GM18909 (cell line): ENCODE measurements at regions not wholly inside any gene's neighbourhood (a gene's known extent, or its start where the extent isn't known, plus 50 kb on each side); places are given as distances from the start of the nearest gene placed in this dataset.
A peak's percentile ranks its signal among the peaks of the same experiment; 100 is the strongest.

Source experiments
- ATAC-seq: cut with Tn5 transposase; IDR thresholded peaks from one replicate; pipeline ENCODE4 v1.9.1; 2021; ENCODE audit warnings: mild to moderate bottlenecking; ENCODE audit not compliant: unreplicated experiment, poor library complexity

DNA sequence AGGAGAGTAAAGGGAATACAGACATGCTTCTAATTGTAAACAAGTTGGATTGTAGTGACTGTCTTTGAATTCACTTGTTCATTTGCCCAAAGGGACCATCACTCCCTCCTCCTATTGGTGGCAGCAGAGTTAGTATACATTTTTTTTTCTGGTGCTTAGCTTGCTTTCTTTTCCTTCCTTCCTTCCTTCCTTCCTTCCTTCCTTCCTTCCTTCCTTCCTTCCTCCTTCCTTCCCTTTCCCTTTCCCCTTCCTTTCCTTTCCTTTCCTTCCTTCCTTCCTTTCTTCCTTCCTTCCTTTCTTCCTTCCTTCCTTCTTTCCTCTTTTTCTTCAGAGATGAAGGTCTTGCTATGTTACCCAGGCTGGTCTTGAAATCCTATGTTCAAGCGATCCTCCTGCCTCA is 94.8 kb upstream of the ATP6AP2 start:
- ATAC-seq: no peak

DNA sequence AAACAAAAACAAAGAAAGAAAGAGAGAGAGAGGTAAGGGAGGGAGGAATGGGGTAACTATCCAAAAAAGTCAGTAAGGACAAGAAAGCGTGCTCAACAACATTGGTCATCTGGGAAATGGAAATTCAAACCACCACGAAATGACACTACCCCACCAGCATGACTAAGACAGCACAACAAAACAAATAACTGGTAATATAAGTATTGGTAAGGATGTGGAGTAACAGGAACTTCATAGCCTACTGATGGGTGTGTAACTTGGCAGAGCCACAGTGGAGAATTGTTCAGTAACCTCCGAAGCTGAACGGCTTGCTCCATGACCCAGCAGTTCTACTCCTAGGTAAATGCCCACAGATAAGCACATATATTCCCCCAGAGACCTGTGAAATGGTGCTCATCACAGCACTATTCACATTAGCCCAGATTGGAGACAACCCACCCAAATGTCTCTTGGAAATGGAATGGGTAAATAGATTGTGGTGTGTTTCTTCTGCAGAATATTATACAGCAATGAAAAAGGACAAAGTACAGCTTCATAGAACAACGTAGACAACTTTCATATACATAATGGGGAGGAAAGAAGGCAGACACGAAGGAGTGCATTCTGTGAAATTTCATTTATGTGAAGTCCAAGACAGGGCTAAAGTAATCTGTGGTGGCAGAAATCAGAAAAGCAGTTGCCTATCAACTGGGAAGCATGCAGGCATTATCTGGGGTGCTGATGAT is 95.5 kb upstream of the ATP6AP2 start:
- no peak for ATAC-seq

DNA sequence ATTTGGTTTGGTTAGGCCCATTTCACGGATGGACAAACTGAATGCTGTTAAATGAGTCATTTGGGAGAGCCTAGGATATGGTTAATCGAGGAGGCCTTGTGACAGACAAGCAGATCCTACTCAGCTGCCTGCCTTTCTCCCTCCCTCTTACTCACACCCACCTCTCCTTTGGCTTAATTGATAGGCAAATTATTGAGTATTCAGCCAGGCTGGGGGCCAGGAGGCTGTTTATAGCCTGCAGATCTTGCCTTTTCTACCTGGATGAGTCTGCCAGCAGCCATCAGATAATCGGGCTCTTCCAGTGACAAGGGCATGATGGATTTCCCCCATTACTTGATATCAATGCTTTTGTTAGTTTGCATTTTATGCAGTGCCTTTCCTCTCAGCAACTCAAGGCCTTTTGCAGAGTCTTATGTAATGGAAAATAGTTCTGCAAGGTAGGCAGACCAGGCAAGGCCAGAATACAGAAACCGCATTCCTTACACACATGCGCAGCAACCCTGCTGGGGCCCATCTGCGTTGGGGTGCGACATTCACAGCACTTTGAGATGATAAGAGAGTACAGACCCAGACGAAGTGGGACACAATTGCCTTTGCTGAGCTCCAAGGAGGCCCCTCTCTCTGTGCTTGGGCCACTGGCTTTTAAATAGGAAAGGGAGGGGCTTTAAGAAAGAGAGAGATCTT is 96.2 kb upstream of the ATP6AP2 start:
- ATAC-seq: no peak

DNA sequence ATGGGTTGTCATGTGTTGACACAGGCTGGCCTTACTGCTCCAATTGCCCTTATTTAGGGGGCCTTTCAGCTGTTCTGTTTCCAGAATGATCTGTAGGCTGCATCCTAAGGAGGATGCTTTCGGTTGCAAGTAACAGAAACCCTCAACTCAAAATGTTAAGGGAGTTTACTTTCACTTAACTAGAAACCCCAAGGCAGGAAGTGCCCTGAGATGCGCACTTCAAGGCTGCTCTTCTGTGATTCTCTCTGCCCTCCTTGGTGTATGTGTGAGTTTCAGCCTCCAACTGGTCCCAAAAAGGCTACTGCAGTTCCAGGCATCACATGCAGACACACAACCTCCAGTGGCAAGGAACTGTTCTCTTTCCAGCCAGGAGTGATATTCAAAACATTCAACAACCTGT is 97.3 kb upstream of the ATP6AP2 start:
- ATAC-seq: no peak

DNA sequence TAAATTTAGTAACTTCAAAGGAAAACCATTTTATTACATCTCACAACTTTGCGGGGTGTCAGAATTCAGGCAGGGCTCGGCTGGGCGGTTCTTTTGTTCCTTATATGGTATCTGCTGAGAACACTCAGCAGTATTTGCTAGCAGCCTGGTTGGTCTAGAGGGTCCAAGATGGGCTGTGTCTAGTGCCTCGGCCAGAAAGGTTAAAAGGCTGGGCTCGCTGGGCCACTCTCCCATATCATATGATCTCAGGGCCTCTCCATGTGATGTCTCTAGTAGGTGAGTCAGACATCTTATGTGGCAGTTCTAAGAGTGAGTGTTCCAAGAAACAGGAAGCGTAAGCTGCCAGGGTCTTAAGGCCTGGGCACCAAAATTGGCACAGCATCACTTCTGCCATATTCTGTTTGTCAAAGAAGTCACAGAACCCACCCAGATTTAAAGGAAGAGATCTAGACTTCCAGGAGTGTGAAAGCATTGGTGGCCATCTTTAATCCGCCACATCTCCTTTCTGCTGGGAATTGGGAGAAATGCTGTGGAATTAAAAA is 100.9 kb upstream of the ATP6AP2 start:
- no peak for ATAC-seq

DNA sequence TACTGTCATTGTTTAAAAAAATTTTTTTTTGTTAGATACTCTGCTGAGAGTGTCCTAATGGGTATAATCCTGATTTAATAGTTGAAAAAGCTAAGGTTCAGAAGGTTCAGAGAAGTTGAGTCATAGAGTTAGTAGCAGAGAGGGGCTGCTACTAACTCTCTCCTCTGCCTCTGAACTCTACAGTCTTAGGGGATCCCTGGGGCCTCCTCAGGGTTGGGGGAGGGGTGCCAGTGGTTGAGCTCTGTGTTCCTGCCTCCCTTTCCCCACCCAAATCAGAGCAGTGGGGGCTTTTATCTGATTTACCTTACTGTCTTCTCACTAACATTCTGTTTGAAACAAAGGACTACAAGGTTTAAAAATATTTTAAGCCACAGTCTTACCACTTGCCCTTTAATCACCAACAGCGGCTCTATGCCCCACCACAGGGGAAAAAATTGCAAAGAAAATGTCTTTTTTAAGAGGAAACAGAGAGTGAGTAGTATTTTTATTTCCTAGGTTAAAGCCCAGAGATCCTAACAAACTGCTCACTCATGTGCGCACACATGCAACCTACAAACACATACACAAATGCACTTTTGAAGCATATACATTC is 102.2 kb upstream of the ATP6AP2 start:
- ATAC-seq: no peak

DNA sequence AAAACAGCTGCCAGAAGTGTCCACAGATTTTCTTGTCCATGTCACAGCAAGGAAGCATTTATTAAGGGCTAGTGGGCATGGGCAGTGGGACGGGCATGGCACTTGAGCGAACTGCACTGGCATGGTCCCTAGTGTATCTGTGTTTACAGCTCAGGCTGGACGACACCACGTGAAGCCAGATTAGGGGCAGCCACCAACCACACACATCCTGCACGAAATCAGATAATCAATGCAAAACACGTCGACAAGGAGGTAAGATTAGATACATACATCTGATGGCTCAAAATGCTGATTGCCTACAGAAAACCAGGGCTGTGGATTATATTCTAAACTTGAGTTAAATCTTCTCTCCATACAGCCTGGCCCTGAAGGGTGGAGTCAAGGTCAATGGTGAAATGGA is 103.8 kb upstream of the ATP6AP2 start:
- no peak for ATAC-seq

DNA sequence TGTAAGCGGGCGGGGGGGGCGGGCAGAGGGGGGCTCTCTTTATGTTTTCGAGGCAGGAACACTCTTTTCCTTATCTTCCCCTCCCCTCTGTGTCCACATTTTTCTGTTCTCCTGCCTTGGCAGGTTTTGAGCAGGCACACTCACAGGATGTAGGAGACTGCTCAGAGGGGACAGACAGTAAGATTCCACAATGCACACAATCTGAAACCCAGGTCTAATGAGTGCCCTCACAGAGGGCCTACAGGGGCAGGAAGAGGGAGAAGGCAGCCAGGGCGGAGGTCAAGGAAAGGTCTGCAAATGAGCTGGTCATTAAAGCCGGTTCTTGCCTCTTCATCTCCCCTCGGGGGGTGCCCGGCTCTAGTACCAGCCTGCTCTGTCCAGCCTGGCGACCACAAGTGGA is 106.1 kb upstream of the ATP6AP2 start:
- no peak for ATAC-seq

DNA sequence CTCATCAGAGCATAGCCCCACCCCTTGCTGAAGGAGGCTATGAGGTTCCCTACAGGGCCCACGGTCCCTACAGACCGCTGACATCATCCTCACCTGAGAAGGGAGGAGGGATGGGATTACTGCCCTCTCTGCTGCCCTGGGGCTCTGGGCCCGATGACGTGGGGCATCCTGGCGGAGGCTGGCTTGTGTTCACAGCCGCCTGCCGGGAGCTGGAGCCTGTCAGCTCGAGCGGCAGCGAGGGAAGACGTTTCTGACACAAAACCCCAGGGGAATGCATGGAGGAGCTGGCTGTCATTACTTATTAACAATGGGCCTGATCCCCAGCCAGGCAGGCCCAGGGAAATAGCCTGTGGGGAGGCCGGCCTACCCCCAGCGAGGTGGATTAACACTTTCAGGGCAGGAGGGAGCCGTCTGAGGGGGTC is 106.6 kb upstream of the ATP6AP2 start:
- peak; percentile 41 for ATAC-seq

DNA sequence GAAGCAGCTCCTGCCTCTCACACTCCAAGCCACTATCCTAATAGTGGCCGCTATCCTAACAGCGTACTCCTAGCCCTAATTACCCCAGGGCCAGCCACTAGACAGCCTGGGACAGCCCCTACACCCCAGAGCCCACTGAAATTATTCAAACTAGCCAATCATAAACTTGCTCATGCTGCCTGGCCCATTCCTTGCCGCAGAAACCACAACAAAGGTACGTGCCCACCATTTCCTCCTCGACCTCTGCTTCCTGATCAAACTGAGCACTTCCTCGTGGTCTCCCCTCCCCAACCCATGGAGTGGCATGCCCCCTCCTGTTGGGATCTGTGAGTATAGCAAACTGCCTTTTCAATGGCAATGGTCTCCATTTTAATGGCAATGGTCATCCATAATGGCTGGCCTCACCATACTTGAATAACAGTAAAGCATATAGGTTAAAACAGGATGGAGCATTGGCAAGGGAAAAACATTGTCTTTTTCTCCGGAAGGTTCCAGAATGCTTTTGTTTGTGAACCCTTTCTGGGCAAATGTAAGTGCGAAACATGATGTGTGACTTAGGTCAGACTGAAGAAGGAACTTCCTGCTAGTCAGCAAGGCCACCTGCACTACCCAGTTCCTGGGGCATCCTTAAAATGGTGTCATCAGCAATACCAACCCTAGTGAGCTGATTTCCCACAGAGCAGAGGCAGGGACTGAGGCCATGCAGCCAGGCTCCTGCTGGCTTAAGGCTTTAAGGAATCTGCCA is 107.1 kb upstream of the ATP6AP2 start:
- no peak for ATAC-seq

DNA sequence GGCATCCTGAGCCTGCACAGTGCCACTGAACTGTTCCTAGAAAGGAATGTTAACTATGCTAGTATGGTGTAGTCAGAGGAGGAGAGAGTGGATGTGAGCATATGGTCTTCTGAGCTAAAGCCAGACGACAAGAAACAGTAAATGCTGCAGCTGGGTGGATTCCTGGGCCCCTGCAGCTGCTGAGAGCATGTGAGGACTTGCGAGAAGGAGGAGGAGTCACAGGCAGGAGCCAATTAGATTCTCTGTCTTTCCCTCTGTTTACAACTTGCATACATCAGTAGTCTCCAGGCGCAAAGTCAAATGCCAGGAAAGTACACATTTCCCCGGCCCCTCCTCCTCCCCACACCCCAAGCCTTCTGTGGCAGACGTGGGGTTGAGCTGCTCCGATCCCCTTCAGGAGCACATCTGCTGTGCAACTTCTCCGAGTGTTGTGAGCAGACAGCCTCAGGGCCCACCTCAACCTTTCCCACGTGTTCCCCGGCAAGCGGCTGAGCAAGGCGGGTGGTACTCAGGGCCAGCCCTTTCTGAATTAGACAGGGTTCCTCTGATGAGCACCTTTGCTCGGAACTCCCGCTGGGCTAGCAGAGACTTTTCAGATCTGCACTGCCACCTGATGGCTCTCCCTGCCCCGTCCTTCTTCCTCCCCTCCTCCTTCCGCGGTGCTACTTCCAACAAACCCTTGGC is 108.7 kb upstream of the ATP6AP2 start:
- ATAC-seq: peak; percentile 38

DNA sequence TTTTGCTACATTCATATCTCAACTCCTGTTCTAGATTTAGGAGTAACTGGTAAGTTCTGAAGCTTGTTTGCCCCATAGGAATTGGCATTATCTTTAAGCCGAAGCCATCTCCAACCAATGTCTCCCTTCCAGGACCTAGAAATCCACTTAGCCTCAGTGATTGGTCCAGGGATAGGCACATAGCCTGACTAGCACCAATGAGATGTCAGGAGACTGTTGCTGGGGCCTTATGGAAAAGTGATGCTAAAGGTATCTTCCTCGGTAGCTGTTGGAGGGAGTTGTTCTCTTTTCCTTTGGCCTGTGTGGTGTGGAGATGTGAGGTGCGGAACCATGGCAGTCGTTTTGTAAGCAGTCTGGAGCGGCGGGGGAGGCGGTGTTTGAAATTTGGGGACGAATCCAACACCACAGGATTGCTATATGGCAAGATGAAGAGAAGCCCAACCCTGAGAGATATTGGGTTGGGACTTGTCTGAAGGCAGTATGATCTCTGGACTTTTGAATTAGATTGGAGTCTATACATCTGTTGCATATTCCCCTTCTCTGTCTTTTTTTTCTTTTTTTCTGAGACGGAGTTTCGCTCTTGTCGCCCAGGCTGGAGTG is 109.8 kb upstream of the ATP6AP2 start:
- no peak for ATAC-seq

DNA sequence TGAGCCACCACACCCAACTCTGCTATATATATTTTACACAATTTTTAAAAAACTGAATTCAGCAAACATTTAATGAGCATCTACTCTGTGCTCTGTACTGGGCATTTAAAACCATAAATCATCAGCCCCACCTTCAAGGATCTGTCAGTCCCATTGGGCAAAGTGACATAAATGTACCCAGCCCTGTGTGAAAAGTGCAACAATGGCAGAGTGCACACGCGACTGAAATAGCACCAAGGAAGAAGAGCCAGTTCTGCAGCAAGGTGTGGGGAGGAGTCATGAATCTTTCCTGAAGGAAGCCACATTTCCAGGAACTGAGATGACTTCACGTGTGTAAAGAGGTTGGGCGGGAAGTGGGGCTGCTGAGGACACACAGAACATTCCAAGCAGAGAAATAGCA is 111.5 kb upstream of the ATP6AP2 start:
- ATAC-seq: no peak

DNA sequence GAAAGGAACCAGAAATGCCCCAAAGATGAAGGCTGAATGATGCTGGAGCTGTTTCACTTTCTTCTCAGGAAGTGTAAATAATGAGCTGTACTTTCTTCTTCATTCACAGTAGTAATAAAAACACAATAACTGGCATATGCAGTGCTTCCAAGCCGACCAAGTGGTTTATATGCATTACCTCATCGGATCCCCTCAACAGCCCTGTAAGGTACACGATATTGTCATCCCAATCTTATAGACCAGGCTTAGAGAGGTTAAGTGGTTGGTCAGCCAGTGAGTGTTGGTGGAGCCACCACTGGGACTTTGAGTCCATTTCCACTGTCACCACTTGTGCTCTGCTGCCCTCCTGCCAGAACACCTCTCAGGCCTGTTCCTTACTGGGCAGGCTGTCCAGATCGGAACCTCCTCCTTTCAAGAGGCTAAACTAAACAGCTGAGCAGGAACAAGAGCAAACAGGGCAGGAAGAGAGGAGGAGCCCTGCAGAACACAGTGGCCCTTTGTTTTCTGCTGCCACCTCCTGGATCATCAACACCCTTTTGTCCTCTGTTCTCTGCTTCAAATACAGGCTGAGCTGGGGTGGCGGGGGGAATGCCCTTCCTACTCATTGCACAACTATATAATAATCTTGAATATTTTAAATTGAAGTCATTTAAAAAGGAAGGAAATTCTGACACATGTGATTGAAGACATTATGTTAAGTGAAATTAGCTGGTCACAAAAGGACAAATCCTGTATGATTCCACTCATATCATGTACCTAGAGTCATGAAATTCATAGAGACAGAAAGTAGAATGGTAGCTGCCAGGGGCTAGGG is 112.5 kb upstream of the ATP6AP2 start:
- peak; percentile 62 for ATAC-seq

DNA sequence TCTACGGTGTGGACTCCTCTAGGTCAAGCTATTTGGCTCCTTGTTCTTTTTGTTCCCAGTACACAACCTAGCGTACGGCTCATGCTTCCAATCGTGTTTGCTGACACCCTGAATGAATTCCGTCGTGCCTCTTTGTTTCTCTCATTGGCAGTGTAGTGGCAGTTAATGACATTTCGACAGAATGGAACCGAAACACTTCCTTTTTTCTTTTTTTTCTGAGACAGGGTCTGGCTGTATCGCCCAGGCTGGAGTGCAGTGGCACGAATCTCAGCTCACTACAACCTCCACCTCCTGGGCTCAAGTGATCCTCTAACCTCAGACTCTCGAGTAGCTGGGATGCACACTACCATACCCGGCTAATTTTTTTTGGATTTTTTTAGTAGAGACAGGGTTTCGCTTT is 113.3 kb upstream of the ATP6AP2 start:
- no peak for ATAC-seq

DNA sequence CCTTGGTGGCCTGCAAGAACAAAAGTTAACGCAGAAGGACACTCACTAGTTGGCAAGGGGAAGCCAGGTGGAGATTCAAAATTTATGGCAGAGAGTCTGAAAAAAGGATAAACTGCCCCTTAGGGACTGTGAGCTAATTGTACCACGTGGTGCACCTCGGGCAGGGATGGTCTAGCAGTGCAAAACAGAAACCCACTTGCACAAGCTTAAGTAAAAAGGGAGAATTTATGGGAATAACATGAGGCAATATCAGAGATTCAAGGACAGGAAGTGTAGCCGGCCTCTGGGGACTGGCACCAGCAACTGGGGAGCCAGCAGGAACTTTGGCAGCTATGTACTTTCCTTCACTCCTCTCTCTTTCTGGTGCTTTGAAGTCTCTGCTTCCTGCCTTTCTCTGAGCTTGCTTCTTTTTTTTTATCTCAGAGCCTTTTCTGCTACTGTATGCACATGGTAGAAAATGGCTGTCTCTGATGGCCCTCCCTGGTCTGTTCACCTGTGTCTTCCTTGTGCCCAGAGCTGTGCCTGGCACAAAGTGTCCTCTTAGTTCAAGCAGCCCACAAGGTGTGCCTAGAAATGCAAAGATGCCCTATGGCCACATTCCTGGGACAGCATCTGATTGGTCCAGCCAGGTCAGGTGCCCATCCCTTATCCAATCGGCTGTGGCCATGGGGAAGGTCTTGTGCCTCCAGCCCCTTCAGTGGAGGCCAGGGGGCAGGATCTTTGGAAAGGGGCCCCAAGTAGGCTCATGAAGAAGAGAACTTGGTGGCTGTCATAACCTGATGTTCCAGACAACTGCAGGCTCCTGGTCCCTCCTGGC is 114.8 kb upstream of the ATP6AP2 start:
- ATAC-seq: no peak

DNA sequence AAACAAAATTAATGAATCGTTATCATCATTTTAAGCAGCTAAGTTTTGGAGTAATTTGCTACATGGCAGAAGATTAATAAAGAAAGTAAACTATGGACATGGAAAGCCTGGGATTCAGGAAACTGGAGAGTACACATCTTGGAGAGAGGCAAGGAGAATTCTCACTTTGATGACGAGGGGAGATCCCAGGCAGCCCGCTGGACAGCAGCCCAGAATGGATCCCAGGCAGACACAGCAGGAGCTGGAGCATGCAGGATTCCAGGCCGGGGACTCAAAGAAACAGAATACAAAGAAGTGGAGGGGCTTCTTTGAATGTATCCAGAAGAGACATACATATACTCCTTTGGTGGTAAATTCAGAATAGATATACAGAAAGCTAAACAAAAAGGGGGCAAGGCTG is 118.0 kb upstream of the ATP6AP2 start:
- ATAC-seq: no peak

DNA sequence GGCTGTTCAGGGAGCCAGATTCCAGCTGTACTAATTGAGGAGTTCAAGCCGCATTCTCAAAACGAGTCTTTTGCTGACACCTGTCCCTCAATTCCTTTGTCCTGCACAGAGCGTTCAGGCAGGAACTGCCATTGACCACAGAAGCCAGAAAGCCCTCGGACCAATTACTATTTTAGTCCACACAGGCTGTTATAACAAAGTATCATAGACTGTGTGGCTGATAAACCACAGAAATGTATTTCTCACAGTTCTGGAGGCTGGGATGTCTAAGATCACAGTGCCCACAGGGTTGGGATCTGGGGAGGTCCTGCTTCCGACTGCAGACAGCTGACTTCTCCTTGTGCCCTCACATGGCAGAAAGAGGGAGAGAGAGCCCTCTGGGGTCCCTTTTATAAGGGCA is 119.8 kb upstream of the ATP6AP2 start:
- no peak for ATAC-seq
